ENCODE measurements at regions not wholly inside any gene's neighbourhood (a gene's known extent, or its start where the extent isn't known, plus 50 kb on each side); places are given as distances from the start of the nearest gene placed in this dataset.
"Not testable (repeated sequence)": the region's sequence is repeated elsewhere in the genome, so short reads cannot be mapped to it uniquely, and the experiment has no call there.

DNA sequence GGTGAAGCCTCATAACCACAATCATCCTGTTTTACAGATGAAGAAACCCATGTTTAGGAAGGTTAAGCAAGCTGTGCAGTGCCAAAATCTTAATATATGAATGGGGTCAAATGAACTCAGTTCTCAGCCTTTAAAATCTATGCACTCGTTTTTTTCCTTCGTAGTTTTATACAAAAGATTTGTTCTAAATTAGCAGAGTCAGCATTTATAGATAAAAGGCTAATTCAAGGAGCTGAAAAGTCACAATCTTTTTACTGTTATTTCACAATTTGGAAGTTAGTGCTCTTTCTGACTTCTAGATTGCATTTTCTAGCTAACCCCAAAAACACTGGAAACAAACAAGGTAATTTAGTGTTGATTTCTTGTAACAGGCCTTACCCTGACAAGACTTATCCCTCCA, 766.9 kb upstream of the ADGRL4 start:
- no peak for DNase-seq
- in situ Hi-C loops (cut with HindIII; ENCODE audit: low pct_ligation_motif_present, low pct_unique_long_range_greater_than_20kb, low sequenced_read_pairs) = no loop called here

DNA sequence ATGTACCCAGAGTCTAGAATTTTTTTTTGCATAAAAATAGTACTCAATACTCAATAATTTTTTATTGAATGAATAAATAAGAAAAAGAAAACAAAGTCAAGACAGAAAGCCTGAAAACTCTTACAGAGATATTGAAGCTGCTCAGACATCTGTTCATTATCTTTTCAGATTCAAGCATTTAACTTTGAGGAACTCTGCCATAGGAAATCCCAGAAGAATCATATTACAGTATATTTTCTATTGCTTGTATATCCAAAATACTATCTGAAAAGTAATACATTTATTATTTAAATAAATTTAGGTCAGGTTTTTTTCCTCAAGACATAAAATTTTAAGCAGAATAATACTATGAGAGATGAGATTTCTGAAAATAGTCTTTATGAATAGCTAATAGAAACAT, 755.9 kb upstream of the ADGRL4 start:
- DNase-seq = no peak

DNA sequence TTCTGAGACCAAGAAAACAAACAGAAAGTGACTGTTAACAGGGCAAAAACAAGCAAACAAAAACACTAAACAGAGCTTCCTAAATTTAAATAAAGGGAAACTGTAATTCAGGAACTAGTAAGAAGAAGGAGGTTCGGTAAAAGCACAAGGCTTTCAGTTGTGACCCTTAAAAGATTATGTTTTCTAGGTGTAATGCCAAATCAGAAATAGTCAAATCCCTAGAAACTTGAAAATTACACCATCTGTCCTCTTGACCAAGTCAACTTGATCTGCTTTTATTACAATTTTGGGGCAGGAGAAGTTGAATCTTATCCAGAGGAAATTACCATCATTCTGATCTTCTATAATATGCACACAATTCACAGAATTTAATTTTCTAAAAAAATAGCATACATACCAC, 754.0 kb upstream of the ADGRL4 start:
- in situ Hi-C loops (cut with HindIII; ENCODE audit: low pct_ligation_motif_present, low pct_unique_long_range_greater_than_20kb, low sequenced_read_pairs) = no loop called here

More for the DNA sequence above, 755.9 kb upstream of the ADGRL4 start:
- in situ Hi-C loops (cut with HindIII; ENCODE audit: low pct_ligation_motif_present, low pct_unique_long_range_greater_than_20kb, low sequenced_read_pairs) = no loop called here

DNA sequence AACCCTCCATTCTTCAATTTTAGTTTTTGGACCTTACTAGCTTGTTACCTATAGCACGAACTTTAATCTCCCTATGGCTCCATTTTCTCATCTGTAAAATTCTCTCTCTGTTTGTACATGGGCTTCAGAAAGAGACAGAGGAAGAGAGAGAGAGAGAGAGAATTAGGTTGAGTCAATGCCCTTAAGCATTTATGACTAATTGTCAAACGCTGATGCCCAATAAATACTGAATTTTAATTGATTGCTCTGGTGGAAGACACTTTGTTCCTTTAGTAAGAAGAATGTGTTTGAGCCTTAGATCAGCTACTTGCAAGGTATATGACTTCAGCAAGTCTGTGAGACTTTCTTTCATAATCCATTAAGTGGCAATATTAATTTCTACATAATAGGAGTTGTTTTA, 743.1 kb upstream of the ADGRL4 start:
- in situ Hi-C loops (cut with HindIII; ENCODE audit: low pct_ligation_motif_present, low pct_unique_long_range_greater_than_20kb, low sequenced_read_pairs) = no loop called here
- DNase-seq = no peak

More for the DNA sequence above, 754.0 kb upstream of the ADGRL4 start:
- DNase-seq = no peak

DNA sequence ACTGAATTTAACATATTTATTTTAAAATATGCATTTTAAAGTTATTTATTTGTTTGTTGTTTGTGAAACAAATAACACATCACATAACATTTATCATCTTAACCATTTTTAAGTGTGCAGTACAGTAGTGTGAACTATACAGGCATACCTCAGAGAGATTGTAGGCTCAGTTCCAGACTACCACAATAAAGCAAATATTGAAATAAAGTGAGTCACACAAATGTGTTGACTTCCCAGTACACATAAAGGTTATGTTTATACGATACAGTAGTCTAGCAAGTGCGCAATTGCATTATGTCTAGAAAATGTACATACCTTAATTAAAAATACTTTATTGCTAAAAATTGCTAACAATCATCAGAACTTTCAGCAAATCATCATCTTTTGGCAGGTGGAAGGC, 739.4 kb upstream of the ADGRL4 start:
- in situ Hi-C loops (cut with HindIII; ENCODE audit: low pct_ligation_motif_present, low pct_unique_long_range_greater_than_20kb, low sequenced_read_pairs) = no loop called here
- DNase-seq = no peak

DNA sequence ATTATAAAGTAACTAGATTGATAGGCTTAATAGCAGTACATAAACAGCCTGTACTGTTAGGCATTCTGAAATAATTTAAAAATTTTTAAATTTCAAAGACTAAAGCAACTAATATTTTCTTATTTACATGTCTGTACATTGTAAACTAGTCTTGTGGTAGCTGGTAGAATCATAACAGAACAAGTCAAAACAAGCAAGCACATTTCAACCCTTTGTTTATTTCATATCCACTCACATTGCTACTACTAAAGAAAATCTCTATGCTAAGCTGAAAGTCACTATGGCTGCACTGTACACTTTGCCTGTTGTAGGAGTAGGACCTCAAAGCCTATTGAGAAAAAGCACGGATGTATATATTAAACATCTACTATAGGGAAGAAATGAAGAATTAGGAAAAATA, 738.2 kb upstream of the ADGRL4 start:
- in situ Hi-C loops (cut with HindIII; ENCODE audit: low pct_ligation_motif_present, low pct_unique_long_range_greater_than_20kb, low sequenced_read_pairs) = no loop called here
- DNase-seq = no peak

DNA sequence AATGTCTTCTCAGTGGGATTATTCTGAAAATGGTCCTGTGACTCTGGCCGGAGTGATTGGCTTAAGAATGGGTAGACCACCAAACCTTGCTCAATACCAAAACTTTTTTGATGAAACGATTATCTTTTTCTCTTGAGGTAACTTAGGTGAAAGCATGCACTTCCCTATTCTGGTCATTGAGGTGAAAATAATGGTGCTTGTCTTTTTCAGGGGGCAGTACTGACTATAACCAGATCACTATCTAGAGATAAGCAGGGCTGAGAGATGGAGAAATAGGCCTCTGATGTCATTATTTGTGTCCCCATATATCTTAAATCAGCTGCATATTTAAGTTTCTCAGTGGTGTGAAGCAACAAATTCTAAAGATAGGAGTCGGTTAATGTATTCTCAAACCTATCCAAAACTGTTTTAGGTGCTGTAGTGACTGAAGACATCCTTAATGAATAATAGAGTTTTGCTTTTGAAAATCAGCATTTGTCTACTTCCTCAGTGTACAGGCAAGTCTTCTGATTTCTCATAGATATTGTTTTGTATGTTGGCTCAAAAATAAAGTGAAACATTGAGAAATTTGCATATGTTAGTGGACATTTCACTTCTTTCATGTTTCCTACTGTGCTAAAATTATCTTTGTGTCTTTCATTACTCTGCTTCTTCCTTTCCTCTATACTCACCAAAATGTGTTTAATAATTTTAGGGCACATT, 735.3 kb upstream of the ADGRL4 start:
- DNase-seq = no peak
- in situ Hi-C loops (cut with HindIII; ENCODE audit: low pct_ligation_motif_present, low pct_unique_long_range_greater_than_20kb, low sequenced_read_pairs) = no loop called here

DNA sequence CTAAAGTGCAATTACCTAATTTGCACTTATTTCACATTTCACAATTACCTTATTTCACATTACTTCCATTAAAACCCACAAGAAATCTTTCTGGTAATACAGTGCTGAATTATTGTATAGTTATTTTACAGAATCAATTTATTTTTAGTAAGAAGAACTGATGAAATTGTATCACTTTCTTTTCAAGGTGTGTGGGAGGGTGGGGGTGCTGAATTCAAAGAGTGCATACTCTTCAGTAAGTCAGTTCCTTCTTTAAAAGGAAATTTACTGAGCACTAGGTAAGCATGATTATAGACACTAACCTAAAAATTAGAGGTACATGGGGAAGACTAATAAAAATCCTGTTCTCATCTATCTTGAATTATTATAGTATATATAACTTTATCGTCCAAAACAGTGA, 731.6 kb upstream of the ADGRL4 start:
- DNase-seq = no peak
- in situ Hi-C loops (cut with HindIII; ENCODE audit: low pct_ligation_motif_present, low pct_unique_long_range_greater_than_20kb, low sequenced_read_pairs) = no loop called here

DNA sequence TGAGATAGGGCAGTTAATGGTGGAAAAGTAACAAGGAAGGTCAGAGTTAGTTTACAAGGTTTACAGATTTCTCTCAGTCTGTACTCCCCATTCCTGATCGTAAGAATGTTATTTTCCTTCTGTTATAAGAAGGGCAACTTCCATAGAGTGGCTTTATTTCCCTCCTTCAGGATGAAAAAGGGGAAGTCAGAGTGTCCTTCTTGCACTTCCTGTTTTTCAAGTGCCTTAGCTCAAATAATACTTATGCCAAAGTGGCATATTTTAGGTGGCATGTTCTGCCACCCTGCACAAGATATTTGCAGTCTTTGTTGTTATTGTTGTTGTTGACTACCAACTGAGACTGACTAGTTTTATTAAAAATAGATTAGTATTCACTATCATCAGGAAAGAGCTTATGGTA, 730.7 kb upstream of the ADGRL4 start:
- DNase-seq = no peak
- in situ Hi-C loops (cut with HindIII; ENCODE audit: low pct_ligation_motif_present, low pct_unique_long_range_greater_than_20kb, low sequenced_read_pairs) = no loop called here

DNA sequence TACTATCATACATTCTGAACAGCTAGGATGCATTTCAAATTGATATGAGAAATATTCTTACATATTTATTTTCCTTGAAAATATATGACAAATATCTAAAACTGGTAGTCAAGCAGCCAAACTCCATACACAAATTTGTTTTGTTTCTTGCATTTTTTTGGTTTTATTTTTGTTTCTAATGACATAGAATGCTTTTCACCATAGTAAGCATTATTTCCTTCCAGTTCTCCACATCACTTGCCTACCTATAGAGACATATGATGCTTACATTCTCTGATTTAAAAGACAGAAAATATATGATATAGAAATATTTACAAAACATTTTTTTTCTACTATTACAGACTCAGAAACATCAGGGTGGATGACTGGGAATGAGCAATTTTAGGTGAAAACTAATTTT, 726.4 kb upstream of the ADGRL4 start:
- no peak for DNase-seq
- in situ Hi-C loops (cut with HindIII; ENCODE audit: low pct_ligation_motif_present, low pct_unique_long_range_greater_than_20kb, low sequenced_read_pairs) = no loop called here

DNA sequence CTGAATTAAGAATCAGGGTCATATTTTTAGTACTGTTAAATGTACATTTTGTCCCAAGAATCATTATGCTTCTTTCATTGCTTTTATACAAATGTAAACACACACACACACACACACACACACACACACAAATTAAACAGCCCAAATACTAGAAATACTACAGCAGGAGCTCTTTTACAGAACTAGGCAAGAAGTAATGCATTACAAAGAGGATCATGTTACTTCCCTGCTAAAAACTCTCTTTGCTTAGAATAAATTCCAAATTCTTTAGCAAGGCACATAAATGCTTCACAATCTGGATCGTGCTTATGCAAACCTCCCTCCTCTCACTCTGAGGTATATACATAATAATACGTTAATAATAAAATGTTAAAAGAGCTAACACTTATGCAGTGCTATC, 720.4 kb upstream of the ADGRL4 start:
- DNase-seq = no peak
- in situ Hi-C loops (cut with HindIII; ENCODE audit: low pct_ligation_motif_present, low pct_unique_long_range_greater_than_20kb, low sequenced_read_pairs) = no loop called here

DNA sequence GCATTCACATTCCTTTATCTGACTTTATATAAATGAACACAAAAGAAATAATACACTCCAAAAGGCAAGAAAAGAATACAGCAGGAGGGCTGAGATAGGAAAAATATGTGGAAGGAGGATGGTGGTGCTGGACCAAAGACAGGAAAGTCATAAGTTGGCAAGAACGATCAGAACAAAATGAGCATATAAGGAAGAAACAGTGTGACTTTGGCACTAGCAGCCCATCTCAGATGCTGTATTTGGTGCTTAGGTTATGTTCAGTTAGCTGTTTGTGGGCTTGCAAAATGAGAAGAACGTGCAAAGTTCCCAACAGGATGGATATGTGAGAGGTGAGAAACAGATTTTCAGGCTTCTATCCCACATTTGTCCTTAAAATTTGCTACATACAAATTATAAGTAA, 719.8 kb upstream of the ADGRL4 start:
- in situ Hi-C loops (cut with HindIII; ENCODE audit: low pct_ligation_motif_present, low pct_unique_long_range_greater_than_20kb, low sequenced_read_pairs) = no loop called here

DNA sequence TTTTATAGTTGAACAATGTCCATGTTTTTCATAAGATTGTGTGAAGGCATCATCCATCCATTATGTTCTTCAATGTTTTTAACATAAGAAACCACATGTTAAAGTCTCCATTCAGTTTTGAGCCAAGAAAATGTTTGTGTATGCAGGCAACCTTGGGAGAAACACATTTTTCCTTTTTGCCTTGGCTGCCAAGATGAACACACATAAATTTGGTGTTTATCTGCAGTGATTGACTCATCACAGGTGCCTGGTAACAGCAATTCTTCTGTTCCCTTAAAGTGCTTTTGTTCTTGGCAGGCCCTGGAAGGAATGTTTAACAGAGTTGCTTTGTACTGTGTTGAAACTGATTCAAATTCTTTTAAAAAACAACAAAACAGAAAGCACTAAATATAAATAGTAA, 709.9 kb upstream of the ADGRL4 start:
- in situ Hi-C loops (cut with HindIII; ENCODE audit: low pct_ligation_motif_present, low pct_unique_long_range_greater_than_20kb, low sequenced_read_pairs) = no loop called here
- DNase-seq = no peak

More for the DNA sequence above, 719.8 kb upstream of the ADGRL4 start:
- DNase-seq = no peak

DNA sequence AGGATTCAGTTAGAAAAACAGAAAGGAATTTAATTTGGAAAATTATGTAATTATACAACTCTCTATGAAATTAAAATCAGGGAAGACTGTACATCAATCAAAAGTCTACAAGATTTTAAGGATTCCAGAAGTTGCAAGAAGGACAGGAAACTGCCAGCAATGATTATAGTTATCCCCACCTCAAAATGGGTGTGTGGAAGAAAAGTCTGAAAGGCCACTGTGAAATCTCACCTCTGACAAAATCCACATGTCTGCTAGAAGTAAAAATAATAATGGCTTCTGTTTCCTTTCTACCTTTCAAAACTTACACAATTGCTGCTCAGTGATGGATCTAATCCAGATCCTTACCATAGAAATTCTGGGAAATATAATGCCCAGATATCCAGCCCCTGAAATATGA, 708.1 kb upstream of the ADGRL4 start:
- in situ Hi-C loops (cut with HindIII; ENCODE audit: low pct_ligation_motif_present, low pct_unique_long_range_greater_than_20kb, low sequenced_read_pairs) = no loop called here

DNA sequence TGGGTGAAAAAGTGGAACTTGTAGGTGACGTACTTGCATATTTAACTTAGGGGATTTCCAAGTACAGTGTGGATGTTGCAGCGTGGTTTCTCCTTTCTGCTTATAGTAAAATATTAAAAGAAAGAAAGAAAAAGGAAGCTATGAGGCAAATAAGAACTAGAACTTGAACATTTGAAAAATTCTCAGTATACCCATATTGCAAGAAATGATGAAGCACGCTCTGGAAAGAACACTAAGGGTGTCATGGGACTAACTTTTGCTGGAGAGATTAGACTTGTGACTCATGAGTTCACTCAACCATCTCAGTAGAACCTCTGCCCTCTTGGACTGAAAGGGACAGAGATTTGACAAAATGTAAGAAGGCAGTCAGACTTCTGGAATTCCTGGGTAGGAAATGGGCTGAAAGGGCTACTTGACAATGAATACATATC, 704.5 kb upstream of the ADGRL4 start:
- in situ Hi-C loops (cut with HindIII; ENCODE audit: low pct_ligation_motif_present, low pct_unique_long_range_greater_than_20kb, low sequenced_read_pairs) = no loop called here
- DNase-seq = peak; percentile 71

More for the DNA sequence above, 708.1 kb upstream of the ADGRL4 start:
- DNase-seq = no peak

DNA sequence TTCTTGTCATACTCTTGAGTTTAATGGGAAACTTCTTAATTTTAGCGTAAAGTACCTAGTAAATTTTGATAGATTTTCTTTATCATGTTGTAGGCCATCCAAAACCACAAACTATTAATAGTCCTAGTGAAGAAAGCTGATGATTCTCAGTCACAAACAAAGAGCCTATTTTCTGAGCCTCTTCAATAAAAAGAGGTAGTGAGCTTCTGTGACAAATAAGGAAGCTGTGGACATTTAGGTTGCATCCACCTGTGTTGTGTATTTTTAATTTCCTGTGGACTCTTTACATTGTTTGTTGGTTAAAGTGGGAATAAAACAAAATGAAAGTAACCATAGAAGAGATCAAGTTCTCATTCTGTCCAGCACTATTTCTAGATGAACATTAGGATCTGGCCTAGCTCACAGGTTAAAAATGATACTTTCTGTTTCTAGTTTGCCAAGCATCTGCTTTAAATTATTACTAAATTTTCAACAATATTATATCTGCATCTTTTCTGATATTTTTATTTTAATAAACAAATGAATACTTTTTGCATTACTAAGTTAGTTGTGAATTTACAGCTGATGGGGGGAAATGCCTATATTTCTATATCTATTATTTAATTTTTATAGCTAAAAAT, 702.2 kb upstream of the ADGRL4 start:
- no peak for DNase-seq
- in situ Hi-C loops (cut with HindIII; ENCODE audit: low pct_ligation_motif_present, low pct_unique_long_range_greater_than_20kb, low sequenced_read_pairs) = no loop called here

DNA sequence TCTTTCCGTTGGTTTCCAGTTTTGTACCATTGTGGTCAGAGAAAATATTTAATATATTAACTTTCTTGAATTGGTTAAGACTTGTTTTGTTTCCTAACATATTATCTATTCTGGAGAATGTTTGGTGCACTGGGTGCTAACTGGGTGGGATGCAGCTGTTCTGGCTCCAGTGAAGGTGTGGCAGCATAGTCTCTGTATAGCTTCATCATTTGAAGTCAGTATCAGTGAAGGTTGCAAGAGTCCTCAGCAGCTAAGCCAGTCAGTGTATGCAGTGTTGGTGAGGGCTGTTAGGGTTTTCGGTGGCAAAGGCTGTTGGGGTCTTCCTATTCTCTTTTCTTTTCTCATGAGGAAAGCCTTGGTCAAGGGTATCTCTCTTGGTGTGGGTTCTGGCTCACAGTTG, 698.7 kb upstream of the ADGRL4 start:
- in situ Hi-C loops (cut with HindIII; ENCODE audit: low pct_ligation_motif_present, low pct_unique_long_range_greater_than_20kb, low sequenced_read_pairs) = no loop called here
- no peak for DNase-seq

DNA sequence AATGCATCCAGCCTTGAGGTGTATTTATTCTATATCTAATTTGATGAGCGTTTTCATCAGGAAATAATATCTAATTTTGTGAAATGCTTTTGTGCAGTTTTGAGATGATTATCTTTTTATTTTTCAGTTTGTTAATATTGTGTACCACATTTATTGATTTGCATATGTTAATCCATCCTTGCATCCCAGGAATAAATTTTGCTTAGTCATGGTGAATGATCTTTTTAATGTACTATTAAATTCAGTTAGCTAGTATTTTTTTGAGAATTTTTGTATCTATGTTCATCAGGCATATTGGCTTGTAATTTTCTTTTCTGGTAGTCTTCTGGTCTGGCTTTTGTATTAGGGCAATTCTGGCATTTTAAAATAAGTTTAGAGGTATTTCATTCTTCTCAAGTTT, 697.5 kb upstream of the ADGRL4 start:
- DNase-seq = no peak
- in situ Hi-C loops (cut with HindIII; ENCODE audit: low pct_ligation_motif_present, low pct_unique_long_range_greater_than_20kb, low sequenced_read_pairs) = no loop called here

DNA sequence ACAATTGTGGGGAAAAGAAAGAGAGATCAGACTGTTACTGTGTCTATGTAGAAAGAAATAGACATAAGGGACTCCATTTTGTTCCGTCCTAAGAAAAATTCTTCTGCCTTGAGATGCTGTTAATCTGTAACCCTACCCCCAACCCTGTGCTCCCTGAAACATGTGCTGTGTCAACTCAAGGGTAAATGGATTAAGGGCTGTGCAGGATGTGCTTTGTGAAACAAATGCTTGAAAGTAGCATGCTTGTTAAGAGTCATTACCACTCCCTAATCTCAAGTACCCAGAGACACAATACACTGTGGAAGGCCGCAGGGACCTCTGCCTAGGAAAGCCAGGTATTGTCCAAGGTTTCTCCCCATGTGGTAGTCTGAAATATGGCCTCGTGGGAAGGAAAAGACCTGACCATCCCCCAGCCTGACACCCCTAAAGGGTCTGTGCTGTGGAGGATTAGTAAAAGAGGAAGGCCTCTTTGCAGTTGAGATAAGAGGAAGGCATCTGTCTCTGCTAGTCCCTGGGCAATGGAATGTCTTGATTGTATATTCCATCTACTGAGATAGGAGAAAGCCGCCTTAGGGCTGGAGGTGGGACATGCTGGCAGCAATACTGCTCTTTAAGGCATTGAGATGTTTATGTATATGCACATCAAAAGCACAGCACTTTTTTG, 695.9 kb upstream of the ADGRL4 start:
- DNase-seq; in situ Hi-C loops (cut with HindIII; ENCODE audit: low pct_ligation_motif_present, low pct_unique_long_range_greater_than_20kb, low sequenced_read_pairs): not testable (repeated sequence)

DNA sequence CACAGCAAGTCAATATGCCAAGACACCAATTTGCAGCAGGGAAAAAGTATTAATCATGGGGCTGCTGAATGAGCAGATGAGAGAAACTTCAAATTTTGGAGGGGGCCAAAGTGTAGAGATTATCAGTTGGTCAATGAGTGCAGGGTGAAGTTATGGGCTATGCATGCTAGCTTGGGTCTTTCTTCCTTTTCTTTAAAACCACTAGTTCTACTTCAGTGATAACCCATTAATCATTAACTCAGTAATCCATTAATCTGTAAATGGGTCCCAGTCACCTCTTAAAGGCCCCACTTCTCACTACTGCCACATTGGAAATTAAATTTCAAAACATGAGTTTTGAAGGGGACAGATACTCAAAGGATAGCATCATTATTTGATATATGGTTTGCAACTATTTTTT, 688.6 kb upstream of the ADGRL4 start:
- DNase-seq = peak; percentile 58
- in situ Hi-C loops (cut with HindIII; ENCODE audit: low pct_ligation_motif_present, low pct_unique_long_range_greater_than_20kb, low sequenced_read_pairs) = no loop called here
